ENCODE measurements at regions not wholly inside any gene's neighbourhood (a gene's known extent, or its start where the extent isn't known, plus 50 kb on each side); places are given as distances from the start of the nearest gene placed in this dataset.

DNA sequence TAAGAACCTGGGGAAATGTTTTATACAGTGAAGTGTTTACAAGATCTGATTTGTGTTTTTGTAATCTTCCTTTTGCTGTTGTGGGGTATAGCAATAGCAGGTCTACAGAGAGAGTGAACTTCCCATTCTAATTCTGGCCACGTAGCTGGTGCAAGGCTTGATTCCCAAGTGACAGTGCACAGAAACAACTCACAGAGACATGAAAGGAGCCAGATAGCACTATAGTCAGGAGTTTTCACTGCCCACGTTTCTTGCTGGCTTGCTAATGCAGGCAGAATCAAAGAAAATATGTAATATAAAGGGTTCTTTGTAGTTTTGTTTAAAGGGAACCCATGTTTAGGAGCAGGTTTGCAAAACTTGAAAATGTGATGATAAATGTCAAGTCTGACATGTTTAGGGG is 170.9 kb upstream of the IVNS1ABP start:
- H2BK12ac ChIP-seq (ENCODE audit: insufficient read length, low read depth, low read length): no peak overlapping the region
- peaks cover 8% of the 10 kb centered on the region; the same call in 1 of the 2 replicates for H3K4me1 ChIP-seq (ENCODE audit: insufficient read depth, low read length)
- no peaks in the 10 kb centered on the region for H4K20me1 ChIP-seq (ENCODE audit: control insufficient read depth, insufficient read depth, insufficient read length)
- TF ChIP-seq, protein P1, sequence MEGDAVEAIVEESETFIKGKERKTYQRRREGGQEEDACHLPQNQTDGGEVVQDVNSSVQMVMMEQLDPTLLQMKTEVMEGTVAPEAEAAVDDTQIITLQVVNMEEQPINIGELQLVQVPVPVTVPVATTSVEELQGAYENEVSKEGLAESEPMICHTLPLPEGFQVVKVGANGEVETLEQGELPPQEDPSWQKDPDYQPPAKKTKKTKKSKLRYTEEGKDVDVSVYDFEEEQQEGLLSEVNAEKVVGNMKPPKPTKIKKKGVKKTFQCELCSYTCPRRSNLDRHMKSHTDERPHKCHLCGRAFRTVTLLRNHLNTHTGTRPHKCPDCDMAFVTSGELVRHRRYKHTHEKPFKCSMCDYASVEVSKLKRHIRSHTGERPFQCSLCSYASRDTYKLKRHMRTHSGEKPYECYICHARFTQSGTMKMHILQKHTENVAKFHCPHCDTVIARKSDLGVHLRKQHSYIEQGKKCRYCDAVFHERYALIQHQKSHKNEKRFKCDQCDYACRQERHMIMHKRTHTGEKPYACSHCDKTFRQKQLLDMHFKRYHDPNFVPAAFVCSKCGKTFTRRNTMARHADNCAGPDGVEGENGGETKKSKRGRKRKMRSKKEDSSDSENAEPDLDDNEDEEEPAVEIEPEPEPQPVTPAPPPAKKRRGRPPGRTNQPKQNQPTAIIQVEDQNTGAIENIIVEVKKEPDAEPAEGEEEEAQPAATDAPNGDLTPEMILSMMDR (conservative IDR thresholded peaks at IDR 0.05): no peak
- H2BK15ac ChIP-seq (ENCODE audit: low read depth, low read length): no peak overlapping the region
- H3K56ac ChIP-seq (ENCODE audit: insufficient read length, low read depth, low read length): no peak overlapping the region
- no peak overlapping the region for H2AFZ ChIP-seq (ENCODE audit: low read length)
- no peaks in the 10 kb centered on the region for H3K27me3 ChIP-seq (ENCODE audit: insufficient read depth, low read length)
- no peaks in the 10 kb centered on the region for H3K23me2 ChIP-seq (ENCODE audit: insufficient read length, low read depth, low read length, poor library complexity, severe bottlenecking)
- H3K14ac ChIP-seq (ENCODE audit: insufficient read depth, low read length): no peak overlapping the region
- H3K27ac Mint-ChIP-seq: no peak overlapping the region
- no peak overlapping the region for H4K5ac ChIP-seq (ENCODE audit: insufficient read length, low read depth, low read length)
- H3K27me3 Mint-ChIP-seq (ENCODE audit: low read depth): no peaks in the 10 kb centered on the region
- H2AK5ac ChIP-seq (ENCODE audit: insufficient read length, low read length): no peak overlapping the region
- no peak overlapping the region for H2BK20ac ChIP-seq (ENCODE audit: low read depth, low read length, poor library complexity, severe bottlenecking)
- WGBS (ENCODE audit: extremely low coverage, insufficient read length, low lambda C conversion rate): no CpG with 5 or more reads among the region's 2 CpGs
- no peak overlapping the region for H2BK5ac ChIP-seq (ENCODE audit: insufficient read length, low read length)
- no peak overlapping the region for H3K4me3 Mint-ChIP-seq
- H3T11ph ChIP-seq (ENCODE audit: low read length): no peak overlapping the region
- H4K8ac ChIP-seq (replicated peaks; ENCODE audit: insufficient read length, low read depth, low read length): no peak overlapping the region
- H3K27ac ChIP-seq (ENCODE audit: insufficient read length, low read depth, low read length): no peak overlapping the region
- no peaks in the 10 kb centered on the region; a peak in 1 of 7 replicates for H3K36me3 Mint-ChIP-seq (ENCODE audit: insufficient read depth in 1 of 3, low read depth in 3 of 3)
- H3K9me3 Mint-ChIP-seq: no peaks in the 10 kb centered on the region
- no peak overlapping the region for H2BK120ac ChIP-seq (ENCODE audit: low read depth, low read length, poor library complexity, severe bottlenecking)
- no peak overlapping the region for H3K18ac ChIP-seq (ENCODE audit: insufficient read length, low read depth, low read length)
- peaks cover 7 to 9% of the 10 kb centered on the region in 2 experiments for H3K4me1 Mint-ChIP-seq
- H3K23ac ChIP-seq (ENCODE audit: insufficient read length, low read depth, low read length): no peak overlapping the region
- H3K79me2 ChIP-seq (ENCODE audit: insufficient read depth, low read length): no peaks in the 10 kb centered on the region
- no peak overlapping the region for H3K4me2 ChIP-seq (ENCODE audit: insufficient read depth, insufficient read length, low read length)
- DNase-seq: no peak
- H3K9me3 ChIP-seq (ENCODE audit: control insufficient read depth, low read depth, low read length): no peaks in the 10 kb centered on the region
- H3K9ac ChIP-seq (ENCODE audit: extremely low read depth, insufficient read length, low read length): no peak overlapping the region
- no peaks in the 10 kb centered on the region for H3K79me1 ChIP-seq (ENCODE audit: insufficient read depth, low read depth, low read length, poor library complexity, severe bottlenecking)
- no peak overlapping the region for H3K4ac ChIP-seq (ENCODE audit: low read depth, low read length)
- H4K91ac ChIP-seq (ENCODE audit: insufficient read length, low read depth, low read length): no peak overlapping the region

Measured in H9 (cell line).